KOPT-K1 (cell line): ENCODE measurements at regions not wholly inside any gene's neighbourhood (a gene's known extent, or its start where the extent isn't known, plus 50 kb on each side); places are given as distances from the start of the nearest gene placed in this dataset.

Experiments used
- H3K27ac ChIP-seq: fragments of 200-600 bp; sonication (generic); 2 replicates; pipeline ENCODE4 v1.5.1; 2016; ENCODE audit warnings: antibody characterized with exemption, mild to moderate bottlenecking, low read depth, low read length; ENCODE audit not compliant: poor library complexity, severe bottlenecking
- H3K36me3 ChIP-seq: fragments of 200-600 bp; sonication (generic); 2 replicates; pipeline ENCODE4 v1.5.1; 2017; ENCODE audit warnings: antibody characterized with exemption, mild to moderate bottlenecking, low read length, moderate library complexity; ENCODE audit not compliant: insufficient read depth
- H3K9me3 ChIP-seq: fragments of 200-600 bp; sonication (generic); 2 replicates; pipeline ENCODE4 v1.5.1; 2017; ENCODE audit warnings: antibody characterized with exemption, low read length, mild to moderate bottlenecking; ENCODE audit not compliant: insufficient read depth, poor library complexity, severe bottlenecking

DNA sequence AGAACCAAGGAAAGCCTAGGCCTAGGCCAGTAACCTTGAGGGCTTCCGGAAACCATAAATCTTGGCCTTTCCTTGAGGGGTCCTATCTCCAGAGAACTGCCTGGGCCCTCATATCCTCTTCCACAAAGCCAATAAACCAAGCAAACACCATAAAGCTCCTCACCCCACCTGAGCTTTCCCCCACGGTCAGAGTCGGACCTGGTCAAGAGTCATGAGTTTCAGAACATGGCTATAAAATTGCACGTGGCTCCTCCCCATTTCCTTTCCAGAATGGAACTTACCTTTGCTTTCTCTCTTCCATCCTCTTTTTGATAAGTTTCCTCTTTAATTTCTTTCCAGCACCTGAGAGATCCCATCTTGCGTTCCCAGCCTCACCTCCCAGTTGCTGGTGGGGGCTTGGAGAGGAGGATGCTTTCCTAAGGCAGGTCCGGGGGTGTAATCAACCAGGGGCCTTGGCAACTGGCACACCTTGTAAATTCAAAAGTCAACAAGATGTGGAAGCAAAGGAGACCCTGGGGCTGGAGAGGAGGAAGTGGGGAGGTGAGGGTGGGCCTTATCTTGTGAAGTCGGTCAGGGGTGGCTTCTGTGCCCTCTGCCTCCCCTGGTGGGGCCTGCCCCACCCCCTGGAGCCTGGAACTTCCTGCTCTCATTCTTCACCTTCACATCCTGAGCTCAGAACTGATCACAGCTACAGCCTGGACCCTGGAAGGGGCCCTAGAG is 259.9 kb downstream of the FOXD2 start:
- Histone ChIP-seq H3K9me3 (no peaks in the 10 kb centered on the region), H3K27ac (no peak overlapping the region), H3K36me3 (no peaks in the 10 kb centered on the region)

DNA sequence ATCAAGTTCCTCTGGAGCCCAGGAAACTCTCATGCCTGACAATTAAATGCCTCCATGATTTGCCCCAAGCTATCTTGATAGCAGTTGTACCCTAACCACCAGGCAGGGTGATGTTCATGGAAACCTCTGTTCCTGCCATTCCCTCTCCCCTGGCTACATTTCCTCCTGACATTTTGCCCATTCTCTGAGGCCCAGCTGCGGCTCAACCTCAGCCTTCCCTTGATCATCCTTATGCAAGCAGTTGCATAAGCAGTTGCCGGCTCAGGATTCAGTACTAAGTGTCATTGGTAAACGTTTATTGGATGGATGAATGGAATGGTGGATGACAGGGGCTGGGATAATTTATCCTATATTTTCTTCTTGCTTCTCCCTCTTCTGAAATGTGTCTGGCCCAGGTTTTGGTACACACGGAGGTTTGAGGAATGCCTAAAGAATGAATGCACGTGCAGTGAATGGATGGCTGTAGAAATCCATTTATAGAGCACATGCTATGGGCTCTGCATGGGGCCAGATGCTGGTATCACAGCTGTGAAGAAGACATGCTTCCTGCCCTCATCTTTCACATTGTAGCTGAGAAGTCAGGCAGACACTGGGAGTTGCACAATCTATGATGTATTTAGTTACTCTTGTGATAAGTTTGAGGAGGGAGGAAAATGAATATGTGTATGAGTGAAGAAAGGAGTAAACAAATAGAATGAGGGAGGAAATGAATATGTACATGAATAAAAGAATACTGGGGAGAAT is 261.8 kb downstream of the FOXD2 start:
- Histone ChIP-seq H3K27ac (no peak overlapping the region), H3K9me3 (no peaks in the 10 kb centered on the region), H3K36me3 (no peaks in the 10 kb centered on the region)

- H3K9me3 ChIP-seq: no peaks in the 10 kb centered on the region
- no peaks in the 10 kb centered on the region for H3K36me3 ChIP-seq
- no peak overlapping the region for H3K27ac ChIP-seq
Measured at GRCh38 chr1:47701283-47701682, 263.4 kb downstream of the FOXD2 start.

- Histone ChIP-seq H3K36me3 (no peaks in the 10 kb centered on the region), H3K9me3 (no peaks in the 10 kb centered on the region), H3K27ac (no peak overlapping the region)
Measured at GRCh38 chr1:47701741-47702515, 264.1 kb downstream of the FOXD2 start.

DNA sequence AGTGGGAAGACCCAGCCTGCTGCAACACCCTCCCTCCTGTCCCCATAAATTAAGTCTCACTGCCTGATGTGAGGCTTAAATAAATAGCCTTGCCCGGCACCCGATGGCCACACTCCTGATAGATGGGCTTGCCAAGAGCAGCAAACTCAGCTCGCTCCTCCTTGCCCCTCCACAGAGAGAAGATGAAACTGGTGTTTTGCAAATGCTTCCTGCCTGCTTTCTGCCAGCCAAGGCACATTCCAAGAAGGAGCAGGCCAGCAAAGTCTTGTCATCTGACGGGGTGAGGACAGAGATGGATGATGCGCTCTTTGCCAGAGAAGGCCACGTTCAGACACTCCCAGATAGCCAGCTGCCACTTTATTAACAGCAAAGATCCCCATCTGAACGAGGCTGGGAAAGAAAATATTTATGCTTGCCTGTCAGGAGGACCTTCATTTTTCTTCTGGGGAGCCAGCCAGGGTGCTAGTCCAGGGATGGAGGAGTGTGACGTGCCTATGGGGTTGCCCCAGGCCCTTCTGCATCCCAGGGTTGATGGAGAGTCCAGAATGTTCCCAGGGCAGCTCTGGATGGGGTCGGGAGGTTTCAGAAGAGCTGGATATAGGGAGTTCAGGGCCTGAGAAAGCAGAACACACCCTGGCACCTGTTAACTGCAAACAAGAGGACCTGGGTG is 265.4 kb downstream of the FOXD2 start:
- Histone ChIP-seq H3K9me3 (no peaks in the 10 kb centered on the region), H3K36me3 (no peaks in the 10 kb centered on the region), H3K27ac (no peak overlapping the region)

- Histone ChIP-seq H3K36me3 (no peaks in the 10 kb centered on the region), H3K27ac (no peak overlapping the region), H3K9me3 (no peaks in the 10 kb centered on the region)
Measured at GRCh38 chr1:47703981-47704596, 266.2 kb downstream of the FOXD2 start.

DNA sequence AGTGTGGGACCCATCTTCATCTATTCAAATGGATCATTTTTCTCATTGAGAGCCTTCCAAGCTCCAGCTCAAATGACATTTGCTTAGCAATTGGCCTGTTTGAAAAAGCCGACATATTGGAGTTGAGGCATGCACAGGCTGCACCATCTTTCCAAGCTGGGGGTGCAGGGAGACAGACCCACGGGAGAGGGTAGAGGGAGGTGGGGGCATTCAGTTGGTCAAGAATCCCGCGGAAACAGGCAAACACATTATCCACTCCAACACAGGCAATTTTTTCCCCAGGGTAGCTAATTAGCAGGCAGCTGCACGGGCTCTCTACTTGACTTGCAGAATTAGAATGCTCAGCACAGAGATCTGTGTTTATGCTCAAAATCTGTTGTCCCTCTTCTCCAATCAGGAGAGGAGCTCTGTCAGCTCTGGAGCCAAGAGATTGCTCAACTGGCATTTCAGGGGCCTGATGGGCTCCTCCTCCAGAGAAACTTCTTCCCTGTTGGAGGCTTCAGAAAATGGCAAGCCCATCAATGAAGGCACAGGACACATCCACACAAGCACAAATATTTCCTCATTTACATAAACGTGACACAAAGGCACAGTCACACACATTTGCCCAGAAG is 267.8 kb downstream of the FOXD2 start:
- Histone ChIP-seq H3K9me3 (no peaks in the 10 kb centered on the region), H3K36me3 (no peaks in the 10 kb centered on the region), H3K27ac (no peak overlapping the region)

- Histone ChIP-seq H3K27ac (no peak overlapping the region), H3K36me3 (no peaks in the 10 kb centered on the region), H3K9me3 (no peaks in the 10 kb centered on the region)
Measured at GRCh38 chr1:47707503-47707902, 269.7 kb downstream of the FOXD2 start.

GRCh38 chr1:47708019-47708535 is 270.2 kb downstream of the FOXD2 start:
- Histone ChIP-seq H3K9me3 (no peaks in the 10 kb centered on the region), H3K27ac (no peak overlapping the region), H3K36me3 (no peaks in the 10 kb centered on the region)

- no peak overlapping the region for H3K27ac ChIP-seq
- no peaks in the 10 kb centered on the region for H3K9me3 ChIP-seq
- H3K36me3 ChIP-seq: no peaks in the 10 kb centered on the region
Measured at GRCh38 chr1:47708658-47709018, 270.8 kb downstream of the FOXD2 start.

- Histone ChIP-seq H3K27ac (no peak overlapping the region), H3K9me3 (no peaks in the 10 kb centered on the region)
Measured at GRCh38 chr1:47709019-47709871, 271.4 kb downstream of the FOXD2 start.

GRCh38 chr1:47709872-47710231 is 272.0 kb downstream of the FOXD2 start:
- Histone ChIP-seq H3K36me3 (no peaks in the 10 kb centered on the region), H3K9me3 (no peaks in the 10 kb centered on the region), H3K27ac (no peak overlapping the region)

More at GRCh38 chr1:47709019-47709871, 271.4 kb downstream of the FOXD2 start:
- H3K36me3 ChIP-seq: no peaks in the 10 kb centered on the region

GRCh38 chr1:47710329-47711071 is 272.7 kb downstream of the FOXD2 start:
- H3K36me3 ChIP-seq: no peaks in the 10 kb centered on the region
- no peak overlapping the region for H3K27ac ChIP-seq
- no peaks in the 10 kb centered on the region for H3K9me3 ChIP-seq
